ENCODE measurements at regions not wholly inside any gene's neighbourhood (a gene's known extent, or its start where the extent isn't known, plus 50 kb on each side); places are given as distances from the start of the nearest gene placed in this dataset.

DNA sequence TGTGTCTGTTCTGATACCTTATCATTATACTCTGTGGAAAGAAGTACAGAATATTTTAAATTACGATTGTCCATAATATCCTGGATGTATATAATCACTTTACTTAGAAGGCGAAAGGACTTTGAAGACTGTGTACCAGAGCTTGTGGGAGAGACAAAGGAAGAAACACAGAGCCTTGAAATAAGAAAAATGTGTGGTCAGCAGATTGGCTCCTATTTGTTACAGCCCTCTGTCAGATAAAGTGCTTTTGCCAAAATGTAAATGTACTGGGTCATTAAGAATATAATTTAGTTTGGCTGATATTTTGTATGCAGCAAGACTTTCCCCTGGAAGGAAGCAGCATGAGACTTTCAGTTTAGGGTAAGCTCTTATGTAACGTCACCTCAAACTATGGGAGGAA, 443.1 kb downstream of the CCDC85A start:
- DNase-seq = no peak

DNA sequence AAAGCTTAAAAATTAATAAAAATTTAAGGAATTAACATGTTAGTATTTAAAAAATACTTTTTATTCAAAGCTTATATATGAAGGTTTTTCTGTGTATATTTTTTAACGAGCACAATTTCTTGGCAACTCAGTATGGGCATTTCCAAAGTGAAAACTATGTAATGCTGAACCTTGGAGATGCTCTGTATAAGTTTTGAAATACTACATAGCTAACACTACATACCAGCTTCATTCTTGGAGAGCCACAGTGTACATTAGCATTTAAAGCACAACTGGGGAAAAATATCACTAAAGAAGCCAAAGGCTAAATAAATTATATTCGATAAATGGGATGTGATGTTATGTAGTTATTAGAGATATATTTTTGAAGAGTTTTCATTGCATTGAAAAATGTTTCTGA, 446.5 kb downstream of the CCDC85A start:
- DNase-seq = no peak

DNA sequence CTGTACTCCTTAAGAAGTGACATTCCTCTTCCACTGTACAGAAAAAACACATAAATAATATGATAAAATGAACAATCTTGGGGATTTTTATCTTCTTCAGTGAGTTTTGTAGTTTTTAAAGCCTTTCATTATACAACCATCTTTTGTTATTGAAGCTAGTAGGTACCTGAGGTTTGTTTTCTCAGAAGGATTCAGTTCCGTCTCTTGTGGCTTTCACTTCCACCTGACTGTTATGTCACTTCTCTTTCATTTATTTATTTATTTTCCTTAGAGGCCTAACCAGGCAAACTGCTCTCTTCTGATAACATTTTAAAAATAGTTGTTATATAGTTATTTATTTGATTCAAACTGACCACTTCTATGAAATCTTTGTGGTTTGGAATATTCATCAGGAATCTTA, 464.2 kb downstream of the CCDC85A start:
- no peak for DNase-seq

DNA sequence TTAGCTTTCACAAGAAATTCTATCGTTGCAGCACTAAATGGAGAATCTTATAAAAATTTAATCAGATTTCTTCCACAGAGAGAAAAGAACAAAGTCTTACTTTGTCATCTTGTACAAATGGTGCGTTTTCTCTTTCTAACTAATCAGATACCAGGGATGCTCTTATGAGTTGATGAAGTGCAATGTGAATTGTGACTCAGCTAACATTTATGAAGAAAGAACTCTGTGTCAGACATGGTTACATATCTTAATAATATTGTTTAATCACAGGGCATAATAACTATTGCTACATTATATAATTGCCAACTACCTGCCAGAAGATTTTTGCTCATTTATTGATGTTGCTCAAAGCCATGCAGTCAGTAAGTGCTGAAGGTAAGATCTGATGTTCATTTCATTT, 465.0 kb downstream of the CCDC85A start:
- no peak for DNase-seq

DNA sequence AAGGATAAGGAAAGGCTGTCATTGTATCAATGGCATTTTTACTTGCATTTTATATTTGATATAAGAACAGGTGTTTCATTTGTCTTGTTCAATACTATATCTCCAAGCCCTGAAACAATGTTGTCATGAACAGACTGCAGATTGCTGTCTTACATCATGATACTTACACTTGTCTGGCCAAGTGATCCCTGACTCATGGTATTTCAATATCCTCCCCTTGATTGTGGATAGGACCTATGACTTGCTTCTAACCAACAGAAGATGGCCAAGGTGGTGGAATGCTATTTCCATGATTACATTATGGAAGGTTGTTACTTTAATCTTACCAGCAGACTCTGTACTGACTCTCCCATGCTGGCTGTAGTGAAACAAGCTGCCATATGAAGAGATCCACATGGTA, 471.1 kb downstream of the CCDC85A start:
- no peak for DNase-seq

DNA sequence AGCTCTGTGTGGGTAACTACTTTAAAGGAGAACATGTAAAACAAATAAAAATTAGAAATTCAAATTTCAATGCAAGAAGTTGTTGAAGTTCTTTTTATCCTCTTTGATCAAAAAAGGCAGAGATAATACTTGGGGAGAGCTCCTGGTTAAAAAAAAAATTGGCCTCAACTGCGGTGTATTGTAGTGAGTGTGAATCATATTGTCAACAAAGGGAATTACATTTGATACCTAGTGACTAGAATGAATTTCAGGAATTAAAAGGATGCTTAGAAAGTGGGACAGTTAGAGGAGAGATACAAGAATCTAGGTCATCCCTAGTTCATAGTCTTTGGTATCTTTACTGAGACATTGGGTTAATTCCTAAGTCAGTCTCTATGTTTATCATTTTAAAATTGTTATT, 473.0 kb downstream of the CCDC85A start:
- no peak for DNase-seq

DNA sequence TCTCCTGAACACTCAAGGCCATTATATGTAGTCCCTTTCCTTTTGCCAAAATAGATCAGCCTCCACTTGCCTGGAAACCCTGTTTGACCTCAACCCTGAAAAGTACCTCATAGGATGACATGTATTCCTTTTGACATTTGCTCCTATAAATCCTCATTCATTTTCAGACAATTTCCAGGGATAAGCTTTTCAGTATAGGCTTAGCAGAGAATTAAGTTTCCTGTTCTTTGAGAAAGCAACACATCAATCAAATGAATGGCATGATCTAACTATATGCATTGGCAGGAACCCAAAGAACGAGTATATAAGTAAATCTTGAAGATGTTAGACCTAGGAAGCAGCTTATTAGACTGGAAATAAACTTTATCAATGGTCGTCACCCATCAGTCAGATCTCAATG, 483.0 kb downstream of the CCDC85A start:
- no peak for DNase-seq

DNA sequence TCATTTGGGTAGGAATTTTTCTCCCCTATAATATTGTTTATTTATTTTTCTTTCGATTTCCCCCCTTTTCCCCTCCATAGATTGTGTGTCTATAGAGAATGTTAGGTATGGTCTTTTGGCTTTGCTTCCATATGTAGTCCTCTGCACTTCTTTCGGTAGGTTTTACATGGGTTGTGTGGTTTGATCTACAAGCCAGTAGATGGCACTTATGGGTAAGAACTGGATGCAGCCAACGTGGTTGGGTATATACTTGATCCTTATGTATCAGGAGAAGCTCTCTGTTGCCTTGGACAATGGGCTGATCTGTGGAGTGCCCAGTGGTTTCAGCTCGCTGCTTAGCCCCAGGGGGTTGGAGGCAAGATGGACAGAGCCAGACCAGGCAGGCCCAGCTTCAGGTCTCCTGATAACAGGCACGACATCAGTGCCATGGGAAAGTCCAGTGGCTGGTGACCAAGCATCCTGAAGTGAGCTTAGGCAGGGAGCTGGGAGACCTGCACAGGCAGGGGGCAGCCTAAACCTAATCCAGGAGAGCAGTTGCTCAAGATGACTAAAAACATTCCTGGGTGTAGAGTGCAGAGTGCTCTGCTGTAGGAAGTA, 488.3 kb downstream of the CCDC85A start:
- no peak for DNase-seq

DNA sequence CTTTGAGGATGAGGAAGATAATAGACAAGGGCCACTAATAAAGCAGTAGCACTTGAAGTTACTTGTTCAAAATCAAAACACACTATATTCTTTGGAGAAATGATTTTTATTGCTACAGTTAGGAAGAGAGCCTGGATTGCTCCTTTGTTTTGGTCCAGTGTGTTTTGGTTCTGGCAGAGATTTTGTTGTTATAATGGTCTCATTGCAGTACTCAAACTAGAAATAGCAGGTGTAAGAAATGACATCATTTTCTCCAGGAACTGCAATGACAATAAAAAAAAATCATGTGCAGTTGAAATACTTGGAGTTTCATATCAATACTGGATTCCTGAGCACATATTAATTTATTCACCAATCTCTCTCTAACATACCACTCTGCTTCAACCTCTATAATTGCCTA, 490.3 kb downstream of the CCDC85A start:
- no peak for DNase-seq

DNA sequence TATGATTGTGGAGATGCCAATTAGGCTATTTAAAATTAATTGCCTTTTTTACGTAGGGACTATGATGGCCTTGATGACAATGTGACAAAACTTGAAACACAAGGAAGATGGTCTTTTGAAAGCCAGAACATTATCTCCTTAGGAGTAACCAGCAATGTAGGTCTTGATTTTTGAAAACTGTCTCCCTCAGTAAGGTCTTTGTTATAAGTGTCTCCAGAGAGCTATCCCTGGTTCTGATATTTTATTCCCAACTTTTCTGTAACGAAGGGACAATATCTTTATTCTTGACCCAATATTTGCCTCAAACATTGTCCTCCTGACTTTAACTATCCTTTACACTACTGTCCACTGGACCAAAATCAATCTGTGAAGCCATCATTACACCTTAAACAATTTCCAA, 493.2 kb downstream of the CCDC85A start:
- no peak for DNase-seq

DNA sequence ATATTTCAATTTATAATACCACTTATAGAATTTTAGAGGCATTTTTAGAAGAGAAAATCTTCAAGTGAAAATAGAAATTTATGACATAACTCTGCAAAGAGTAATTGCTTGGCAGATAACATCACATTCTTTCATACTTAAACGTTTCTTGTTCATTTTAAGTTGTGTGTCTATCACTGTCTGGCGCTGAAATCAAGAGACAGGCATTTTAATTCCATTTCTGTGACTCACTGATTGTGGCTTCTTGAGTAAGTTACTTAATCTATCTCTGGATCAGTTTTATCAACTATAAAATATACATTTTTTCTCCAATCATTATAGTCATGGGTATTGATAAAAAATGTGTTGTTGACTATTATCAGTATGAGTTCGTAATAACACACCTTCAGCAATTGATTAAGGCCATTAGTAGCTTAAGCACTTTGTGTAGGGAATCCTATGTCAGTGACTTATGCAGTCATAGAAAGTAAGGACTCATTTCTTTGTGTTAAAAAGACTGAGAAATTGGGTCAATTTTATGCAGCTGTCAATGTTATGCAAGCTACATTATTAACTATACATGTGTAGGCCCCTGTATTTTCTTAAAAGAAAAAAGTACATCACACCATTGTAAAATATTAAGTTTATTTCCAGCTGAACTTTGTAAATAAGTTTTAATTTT, 497.3 kb downstream of the CCDC85A start:
- DNase-seq = no peak

DNA sequence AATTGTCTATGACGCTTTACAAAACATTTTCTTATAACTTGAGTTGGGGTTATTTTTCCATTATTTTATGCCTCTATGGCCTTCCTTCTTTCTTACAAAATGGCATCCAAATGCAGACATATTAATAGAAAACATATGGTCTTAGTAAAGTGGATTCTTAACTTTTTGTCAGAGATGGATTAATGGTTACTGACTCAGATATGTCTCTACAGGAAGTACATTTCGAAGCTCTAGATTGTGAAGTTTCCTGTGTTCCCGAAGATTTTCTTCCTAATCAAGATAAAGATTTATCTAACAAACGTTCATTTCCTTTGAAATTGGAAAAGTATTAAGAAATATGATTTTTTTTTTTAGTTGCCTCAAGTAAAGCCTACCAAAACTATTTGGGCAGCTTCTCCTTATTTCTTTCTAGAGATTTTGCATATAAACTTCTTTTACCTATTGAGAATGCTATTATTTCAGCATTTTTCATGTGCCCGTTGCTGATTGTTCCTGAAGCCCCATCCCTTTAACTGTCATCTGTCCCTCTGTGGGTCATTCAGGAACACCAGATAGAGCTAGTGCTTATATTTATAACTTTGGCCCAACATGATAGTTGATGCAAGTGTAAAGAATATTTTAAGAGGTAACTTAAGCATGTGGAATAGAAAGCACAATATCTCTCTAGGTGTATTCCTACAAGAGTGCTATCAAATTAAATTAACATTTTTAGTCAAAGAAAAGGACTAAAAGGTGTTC, 498.0 kb downstream of the CCDC85A start:
- DNase-seq = no peak

DNA sequence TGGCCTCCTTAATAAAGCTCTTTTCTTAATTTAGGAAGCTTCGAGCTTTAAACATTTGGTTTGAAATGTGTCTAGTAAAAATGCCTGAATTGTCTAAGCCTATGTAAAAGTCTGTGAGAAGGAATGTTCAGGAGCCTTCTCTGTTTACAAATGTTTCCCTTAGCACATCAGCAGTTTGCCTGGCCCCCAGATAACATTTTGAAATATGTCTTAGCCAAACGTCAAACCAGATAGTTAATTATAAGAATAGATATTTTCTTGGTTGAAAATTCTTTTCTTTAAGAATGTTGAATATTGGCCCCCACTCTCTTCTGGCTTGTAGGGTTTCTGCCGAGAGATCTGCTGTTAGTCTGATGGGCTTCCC, 498.6 kb downstream of the CCDC85A start:
- no peak for DNase-seq

DNA sequence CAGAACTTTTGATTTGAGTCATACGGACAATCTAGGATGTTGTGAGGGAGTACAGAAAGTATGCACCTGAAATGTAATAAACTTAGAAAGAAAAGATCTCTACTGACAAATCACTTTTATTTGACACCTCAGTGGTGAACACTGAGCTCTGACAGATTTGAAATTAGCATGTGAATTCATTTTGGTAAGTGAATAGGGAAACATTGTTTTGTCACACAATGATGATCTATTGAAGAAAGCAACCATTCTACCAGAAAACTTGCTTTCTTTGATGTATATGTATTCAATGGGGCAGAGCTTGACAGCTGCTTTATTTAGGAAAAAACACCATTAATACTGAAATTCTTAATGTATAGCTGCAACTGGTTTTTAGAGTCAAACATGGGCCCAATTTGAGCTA, 500.5 kb downstream of the CCDC85A start:
- DNase-seq = no peak

DNA sequence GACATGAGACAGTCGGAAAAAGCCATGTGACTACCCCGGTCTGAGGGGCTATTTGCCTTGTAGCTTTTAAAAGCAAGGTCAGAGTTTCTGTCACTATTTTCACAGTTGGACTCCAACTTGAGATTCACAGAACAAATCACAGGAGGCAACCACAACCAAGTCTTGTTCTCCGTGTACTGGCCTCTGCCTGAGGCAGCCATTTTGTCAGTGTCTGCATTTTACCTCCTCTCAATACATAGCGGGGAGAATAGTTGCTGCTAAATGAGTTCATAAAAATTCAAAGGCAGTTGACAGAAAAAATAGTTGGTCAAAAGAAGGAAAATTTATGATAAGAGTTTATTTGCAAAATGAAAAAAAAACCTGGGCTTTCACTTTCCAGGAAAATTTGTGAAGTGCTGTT, 501.4 kb downstream of the CCDC85A start:
- DNase-seq = no peak

DNA sequence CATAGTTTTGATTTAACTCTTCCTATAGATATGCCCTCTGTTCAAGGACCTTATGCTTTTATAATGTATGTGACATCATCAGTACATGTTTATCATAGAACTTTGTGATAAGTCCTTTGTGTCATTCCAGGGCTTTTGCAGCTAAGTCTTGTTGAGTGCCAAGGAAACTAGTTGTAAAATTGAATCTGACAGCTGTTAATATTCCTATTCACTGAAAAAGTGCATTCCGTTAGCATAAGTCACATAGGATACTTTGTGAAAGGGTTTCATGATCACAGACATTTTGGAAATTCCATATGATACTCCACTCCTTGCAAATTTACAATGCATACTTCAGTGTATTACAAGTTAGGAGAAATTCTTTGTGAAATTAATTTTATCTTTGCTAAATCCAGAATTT, 503.4 kb downstream of the CCDC85A start:
- DNase-seq = no peak

DNA sequence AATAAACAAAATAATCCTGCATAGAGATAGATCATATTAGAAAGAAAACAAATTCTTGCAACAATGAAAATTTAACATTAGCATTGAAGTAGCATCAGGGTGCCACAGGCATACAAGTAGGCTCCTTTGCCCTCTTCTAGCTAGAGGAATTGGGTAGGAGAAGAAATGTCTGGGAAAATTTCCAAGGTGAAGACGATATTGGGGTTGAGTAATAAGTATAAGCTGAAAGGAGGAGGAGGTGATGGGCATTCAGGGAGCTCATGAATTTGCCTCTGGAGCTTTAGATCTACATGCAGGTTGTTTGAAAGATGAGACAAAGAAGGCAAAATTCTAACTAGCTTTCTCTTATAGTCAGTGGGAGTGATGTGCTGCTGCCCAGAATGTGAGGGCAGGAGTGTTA, 504.9 kb downstream of the CCDC85A start:
- DNase-seq = no peak

DNA sequence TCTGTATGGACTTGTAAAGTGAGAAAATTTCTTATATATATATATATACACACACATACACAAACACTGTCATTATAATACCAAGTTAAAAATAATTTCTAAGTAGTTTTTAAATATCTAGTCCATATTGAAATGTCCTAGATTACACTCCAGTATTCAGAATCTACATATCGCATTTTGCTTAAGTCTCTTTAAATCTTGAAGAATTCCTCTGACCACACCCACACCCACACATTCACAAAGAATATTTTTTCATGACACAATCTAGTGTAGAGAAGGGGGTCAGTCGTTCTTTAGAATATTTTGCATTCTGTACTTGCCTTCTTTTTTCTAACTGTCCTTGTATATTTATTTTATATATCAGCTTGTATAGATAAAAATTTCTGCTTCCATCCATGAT, 509.7 kb downstream of the CCDC85A start:
- DNase-seq = no peak

DNA sequence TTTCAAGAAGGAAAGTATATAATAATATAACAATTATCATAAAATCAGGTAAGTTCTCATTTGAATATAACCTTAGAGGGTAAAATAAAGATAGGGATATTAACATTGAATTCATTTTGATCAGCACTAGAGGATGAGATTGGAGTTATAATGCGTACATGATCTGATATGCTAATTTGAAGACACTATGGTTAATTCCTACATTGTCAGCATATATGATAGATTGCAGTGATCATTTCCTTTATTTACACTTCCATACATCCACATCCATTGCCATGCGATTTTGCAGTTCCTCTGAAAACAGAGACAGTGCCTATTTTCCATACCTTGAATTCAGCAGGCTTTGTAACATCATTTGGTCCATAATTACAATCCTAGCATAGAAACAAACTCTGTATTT, 519.2 kb downstream of the CCDC85A start:
- DNase-seq = no peak

DNA sequence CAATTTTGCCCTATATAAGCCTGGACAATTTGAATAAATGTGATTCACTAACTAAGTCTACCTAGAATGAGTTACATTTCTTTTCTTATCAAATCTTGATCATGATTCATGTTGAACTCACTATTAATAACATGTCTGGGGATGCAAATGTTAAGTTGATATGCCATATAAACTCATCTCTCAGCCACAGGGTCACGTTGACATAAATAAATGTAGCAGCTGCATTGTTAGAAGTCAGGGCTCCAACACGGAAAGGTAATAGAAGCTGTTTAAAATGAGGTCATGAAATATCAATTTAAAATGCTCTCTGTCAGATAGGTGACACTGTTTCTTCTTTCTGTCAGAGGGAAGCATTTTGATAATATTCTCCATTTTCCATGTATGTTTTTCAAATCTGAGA, 521.9 kb downstream of the CCDC85A start:
- DNase-seq = no peak

DNA sequence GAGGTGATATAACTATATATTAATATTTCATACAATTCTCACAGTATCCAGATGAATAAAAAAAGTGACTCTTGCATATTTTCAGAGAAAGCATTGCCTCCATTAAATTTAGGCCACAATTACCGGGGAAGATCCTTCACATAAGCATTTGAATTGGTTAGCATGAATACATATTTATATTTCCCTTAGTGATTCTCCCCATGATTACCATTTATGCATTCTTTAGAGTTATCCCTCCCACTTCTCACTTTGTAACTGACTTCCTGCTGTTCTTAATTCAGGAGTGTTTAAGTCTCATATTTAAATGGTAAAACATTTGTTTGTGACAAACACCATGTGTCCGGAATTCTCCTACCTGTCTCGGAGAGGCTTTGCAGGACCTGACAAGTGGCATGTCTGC, 523.4 kb downstream of the CCDC85A start:
- no peak for DNase-seq

DNA sequence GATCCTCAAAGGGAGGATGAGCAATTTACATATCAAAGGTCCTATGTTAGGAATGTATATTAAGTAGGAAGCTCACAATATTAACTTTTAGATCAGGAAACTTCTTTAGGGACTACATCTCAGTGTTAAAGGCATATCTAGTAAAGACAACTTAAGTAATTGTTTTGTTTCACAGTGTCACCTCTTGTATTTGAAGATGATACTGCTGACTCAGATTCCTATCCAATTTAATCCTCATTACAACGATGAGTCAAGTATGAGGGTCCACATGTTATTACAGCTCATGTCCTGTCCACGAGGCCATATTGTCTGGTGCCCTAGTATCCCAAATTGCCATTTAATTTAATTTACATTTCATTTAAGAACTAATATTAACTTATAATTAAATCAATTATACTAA, 523.9 kb downstream of the CCDC85A start:
- DNase-seq = no peak

DNA sequence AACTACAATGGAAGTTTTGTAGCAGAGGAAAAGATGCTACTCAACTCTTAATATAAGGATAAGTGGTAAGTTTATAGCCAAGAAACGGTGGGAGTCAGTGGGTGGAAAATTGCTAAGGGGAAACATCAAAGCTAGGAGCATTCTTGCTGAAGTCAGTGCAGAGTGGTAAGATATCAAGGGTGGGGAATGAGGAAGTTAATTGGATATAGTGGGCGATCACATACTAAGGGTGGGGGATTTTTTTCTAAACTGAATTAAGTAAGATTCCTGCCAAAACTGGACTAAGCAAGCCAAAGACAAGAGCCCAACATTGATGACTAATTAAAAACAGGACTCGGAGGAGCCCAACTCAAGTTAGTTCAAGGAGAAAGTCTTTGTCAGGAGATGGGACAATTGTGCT, 525.4 kb downstream of the CCDC85A start:
- DNase-seq = no peak

DNA sequence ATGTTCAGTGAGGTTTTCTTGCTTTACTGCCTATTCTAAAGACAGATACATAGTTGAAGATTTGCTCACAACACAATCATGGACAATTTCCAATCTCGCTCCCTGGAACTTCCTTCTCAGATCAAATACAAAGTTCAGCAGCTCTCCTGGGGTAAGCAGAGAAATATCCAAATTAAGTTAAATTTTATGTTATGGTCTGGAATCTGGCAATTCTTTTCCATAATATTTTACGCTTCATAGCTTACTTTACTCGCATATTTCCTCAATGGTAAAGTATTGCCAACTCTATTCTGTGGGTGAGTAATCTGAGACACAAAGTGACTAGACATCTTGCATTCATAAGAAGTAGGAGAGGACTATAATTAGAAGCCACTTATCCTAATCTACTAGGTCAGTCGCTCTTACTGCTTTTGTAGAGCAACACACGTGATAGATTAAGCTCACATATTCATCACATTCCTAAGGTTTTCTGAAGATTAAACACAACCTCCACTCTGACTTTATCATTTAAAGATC, 529.4 kb downstream of the CCDC85A start:
- no peak for DNase-seq

DNA sequence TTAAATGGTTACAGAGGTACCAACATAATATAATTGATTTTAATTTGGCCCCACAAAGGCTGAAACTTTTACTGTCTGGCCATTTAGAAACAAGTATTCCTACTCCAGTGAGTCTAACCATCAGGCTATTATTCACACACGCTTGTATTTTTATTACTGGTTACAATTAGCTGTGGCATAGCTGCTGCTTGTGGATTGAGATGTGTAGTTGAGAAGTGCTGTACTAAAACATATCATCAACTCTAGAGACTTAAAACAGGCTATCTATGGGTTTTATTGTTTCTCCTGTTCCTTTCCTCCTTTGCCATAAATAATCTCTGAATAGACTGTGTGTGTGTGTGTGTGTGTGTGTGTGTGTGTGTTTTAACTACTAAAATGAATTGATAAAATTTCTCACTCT, 530.2 kb downstream of the CCDC85A start:
- no peak for DNase-seq
